ENCODE measurements at regions not wholly inside any gene's neighbourhood (a gene's known extent, or its start where the extent isn't known, plus 50 kb on each side); places are given as distances from the start of the nearest gene placed in this dataset.

GRCh38 chr10:58952747-58953466 is 223.5 kb upstream of the PHYHIPL start:
- no peaks in the 10 kb centered on the region for H3K36me3 ChIP-seq (ENCODE audit: low read depth, low read length)
- no peaks in the 10 kb centered on the region for H3F3A ChIP-seq (ENCODE audit: low read length, unreplicated experiment)
- no TSS peak for BruUV-seq (replicated peaks)
- intact Hi-C loops (cut with micrococcal nuclease) = loop anchor here (1.0 to 10.0 kb wide), 6 partner anchors 146 to 669 kb away; no protein-coding TSS in a partner anchor
- no peak overlapping the region for H3K4me3 ChIP-seq (ENCODE audit: low read length)
- DNase-seq (peak; percentile 78), ATAC-seq (peak; percentile 56)
- no peak overlapping the region for H2AFZ ChIP-seq (ENCODE audit: low read length)
- H3K9me2 ChIP-seq (replicated peaks; ENCODE audit: low read length) = no peaks in the 10 kb centered on the region
- POLR2A ChIA-PET (ENCODE audit: unreplicated experiment) = no interaction called here
- CTCF ChIA-PET = interaction anchor here (0.5 to 0.8 kb wide), 3 partner anchors 127 to 669 kb away, joined by 3 to 10 read pairs (median 3); no protein-coding TSS in a partner anchor
- no peaks in the 10 kb centered on the region for H4K20me1 ChIP-seq (ENCODE audit: low read length)
- peak overlapping the region; percentile 8; the same call in 1 of the 2 replicates for H3K4me2 ChIP-seq (ENCODE audit: low read length)
- no peaks in the 10 kb centered on the region for H3K27me3 ChIP-seq (ENCODE audit: low read length)
- peaks cover 25% of the 10 kb centered on the region for H3K4me1 ChIP-seq (ENCODE audit: insufficient read depth, low read length)
- no peak overlapping the region for H3K27ac ChIP-seq (ENCODE audit: low read length)
- H3K9ac ChIP-seq (ENCODE audit: low read length) = no peak overlapping the region
- TF ChIP-seq CTCF (conservative IDR thresholded peaks at IDR 0.05; ENCODE audit: low read depth, low read length) (peak; percentile 91), EZH2 (IDR thresholded peaks at IDR 0.05; ENCODE audit: low read length, unreplicated experiment) (no peak), EZH2phosphoT487 (IDR thresholded peaks at IDR 0.05; ENCODE audit: borderline replicate concordance, low read length) (no peak)
- no peaks in the 10 kb centered on the region for H3K9me3 ChIP-seq (ENCODE audit: low read length)
- no peaks in the 10 kb centered on the region for H3K79me2 ChIP-seq (ENCODE audit: low read length)

- TF ChIP-seq EZH2phosphoT487 (IDR thresholded peaks at IDR 0.05; ENCODE audit: borderline replicate concordance, low read length) (no peak), CTCF (conservative IDR thresholded peaks at IDR 0.05; ENCODE audit: low read depth, low read length) (no peak), EZH2 (IDR thresholded peaks at IDR 0.05; ENCODE audit: low read length, unreplicated experiment) (no peak)
Observed at GRCh38 chr10:58954178-58954577, 222.3 kb upstream of the PHYHIPL start.

GRCh38 chr10:58955615-58956014 is 220.8 kb upstream of the PHYHIPL start:
- no TSS peak for BruUV-seq (replicated peaks)
- no peaks in the 10 kb centered on the region for H3K9me2 ChIP-seq (replicated peaks; ENCODE audit: low read length)
- DNase-seq (no peak), ATAC-seq (no peak)
- no peak overlapping the region for H3K4me3 ChIP-seq (ENCODE audit: low read length)
- H3K4me1 ChIP-seq (ENCODE audit: insufficient read depth, low read length) = peaks cover 20% of the 10 kb centered on the region
- no peak overlapping the region for H3K27ac ChIP-seq (ENCODE audit: low read length)
- ChIA-PET CTCF (no interaction called here), POLR2A (ENCODE audit: unreplicated experiment) (no interaction called here)
- no peaks in the 10 kb centered on the region for H3F3A ChIP-seq (ENCODE audit: low read length, unreplicated experiment)
- H3K36me3 ChIP-seq (ENCODE audit: low read depth, low read length) = no peaks in the 10 kb centered on the region
- no peak overlapping the region for H2AFZ ChIP-seq (ENCODE audit: low read length)
- intact Hi-C loops (cut with micrococcal nuclease) = loop anchor here (10.0 kb wide), 1 partner anchor 509 kb away; no protein-coding TSS in a partner anchor
- no peak for TF ChIP-seq EZH2phosphoT487 (IDR thresholded peaks at IDR 0.05; ENCODE audit: borderline replicate concordance, low read length)
- TF ChIP-seq EZH2 (IDR thresholded peaks at IDR 0.05; ENCODE audit: low read length, unreplicated experiment) = no peak
- no peak for TF ChIP-seq CTCF (conservative IDR thresholded peaks at IDR 0.05; ENCODE audit: low read depth, low read length)
- no peak overlapping the region for H3K4me2 ChIP-seq (ENCODE audit: low read length)
- H4K20me1 ChIP-seq (ENCODE audit: low read length) = no peaks in the 10 kb centered on the region
- H3K27me3 ChIP-seq (ENCODE audit: low read length) = no peaks in the 10 kb centered on the region
- no peaks in the 10 kb centered on the region for H3K79me2 ChIP-seq (ENCODE audit: low read length)
- H3K9me3 ChIP-seq (ENCODE audit: low read length) = no peaks in the 10 kb centered on the region
- H3K9ac ChIP-seq (ENCODE audit: low read length) = no peak overlapping the region

More at GRCh38 chr10:58954178-58954577, 222.3 kb upstream of the PHYHIPL start:
- H3K36me3 ChIP-seq (ENCODE audit: low read depth, low read length) = no peaks in the 10 kb centered on the region
- H3K27me3 ChIP-seq (ENCODE audit: low read length) = no peaks in the 10 kb centered on the region
- H3K9ac ChIP-seq (ENCODE audit: low read length) = no peak overlapping the region
- H3F3A ChIP-seq (ENCODE audit: low read length, unreplicated experiment) = no peaks in the 10 kb centered on the region
- no peak overlapping the region for H3K27ac ChIP-seq (ENCODE audit: low read length)
- H3K9me2 ChIP-seq (replicated peaks; ENCODE audit: low read length) = no peaks in the 10 kb centered on the region
- no peaks in the 10 kb centered on the region for H3K9me3 ChIP-seq (ENCODE audit: low read length)
- no peak overlapping the region for H3K4me3 ChIP-seq (ENCODE audit: low read length)
- no peak for DNase-seq
- no peak overlapping the region for H3K4me2 ChIP-seq (ENCODE audit: low read length)
- no peaks in the 10 kb centered on the region for H3K79me2 ChIP-seq (ENCODE audit: low read length)
- POLR2A ChIA-PET (ENCODE audit: unreplicated experiment) = no interaction called here
- no peak overlapping the region for H2AFZ ChIP-seq (ENCODE audit: low read length)
- CTCF ChIA-PET = no interaction called here
- no peaks in the 10 kb centered on the region for H4K20me1 ChIP-seq (ENCODE audit: low read length)
- no peak for ATAC-seq
- no TSS peak for BruUV-seq (replicated peaks)
- H3K4me1 ChIP-seq (ENCODE audit: insufficient read depth, low read length) = peaks cover 25% of the 10 kb centered on the region
- intact Hi-C loops (cut with micrococcal nuclease) = loop anchor here (10.0 kb wide), 1 partner anchor 511 kb away; no protein-coding TSS in a partner anchor

All from PC-3 (cell line).